GM21390 (cell line): ENCODE measurements at regions not wholly inside any gene's neighbourhood (a gene's known extent, or its start where the extent isn't known, plus 50 kb on each side); places are given as distances from the start of the nearest gene placed in this dataset.

Source experiments
- ATAC-seq: cut with Tn5 transposase; IDR thresholded peaks from one replicate; pipeline ENCODE4 v1.9.1; 2021; ENCODE audit not compliant: unreplicated experiment

- no peak for ATAC-seq
These were observed 341.0 kb upstream of the EEF2KMT start for GRCh38 chr16:5438591-5438990.

GRCh38 chr16:5433587-5433986 is 336.0 kb upstream of the EEF2KMT start:
- ATAC-seq = no peak

- ATAC-seq = no peak
These were observed 334.6 kb upstream of the EEF2KMT start for GRCh38 chr16:5432166-5432565.

GRCh38 chr16:5430598-5430997 is 333.0 kb upstream of the EEF2KMT start:
- no peak for ATAC-seq

- no peak for ATAC-seq
These were observed 331.3 kb upstream of the EEF2KMT start for GRCh38 chr16:5428932-5429331.

- no peak for ATAC-seq
These were observed 330.0 kb upstream of the EEF2KMT start for GRCh38 chr16:5427571-5427970.

- ATAC-seq = no peak
These were observed 325.3 kb upstream of the EEF2KMT start for GRCh38 chr16:5422643-5423496.

- ATAC-seq = no peak
These were observed 324.5 kb upstream of the EEF2KMT start for GRCh38 chr16:5422047-5422446.

- ATAC-seq = no peak
These were observed 318.4 kb upstream of the EEF2KMT start for GRCh38 chr16:5416013-5416412.

- no peak for ATAC-seq
These were observed 317.5 kb upstream of the EEF2KMT start for GRCh38 chr16:5415123-5415522.

- no peak for ATAC-seq
These were observed 315.1 kb upstream of the EEF2KMT start for GRCh38 chr16:5412731-5413130.

GRCh38 chr16:5398203-5398602 is 300.6 kb upstream of the EEF2KMT start:
- no peak for ATAC-seq

GRCh38 chr16:5396880-5397279 is 299.3 kb upstream of the EEF2KMT start:
- no peak for ATAC-seq

- no peak for ATAC-seq
These were observed 295.5 kb upstream of the EEF2KMT start for GRCh38 chr16:5393070-5393469.

GRCh38 chr16:5386989-5387388 is 289.4 kb upstream of the EEF2KMT start:
- ATAC-seq = no peak

- ATAC-seq = no peak
These were observed 288.2 kb upstream of the EEF2KMT start for GRCh38 chr16:5385811-5386210.

- ATAC-seq = no peak
These were observed 287.5 kb upstream of the EEF2KMT start for GRCh38 chr16:5385115-5385514.

- no peak for ATAC-seq
These were observed 286.1 kb upstream of the EEF2KMT start for GRCh38 chr16:5383737-5384136.

- no peak for ATAC-seq
These were observed 284.9 kb upstream of the EEF2KMT start for GRCh38 chr16:5382484-5382883.

- no peak for ATAC-seq
These were observed 283.9 kb upstream of the EEF2KMT start for GRCh38 chr16:5381481-5381880.

GRCh38 chr16:5379954-5380353 is 282.4 kb upstream of the EEF2KMT start:
- ATAC-seq = no peak

GRCh38 chr16:5378531-5378930 is 280.9 kb upstream of the EEF2KMT start:
- no peak for ATAC-seq

GRCh38 chr16:5377280-5377898 is 279.8 kb upstream of the EEF2KMT start:
- ATAC-seq = no peak
